ENCODE measurements at regions not wholly inside any gene's neighbourhood (a gene's known extent, or its start where the extent isn't known, plus 50 kb on each side); places are given as distances from the start of the nearest gene placed in this dataset.

GRCh38 chr6:79781916-79782315 lies 150.8 kb downstream of the SH3BGRL2 start:
- in situ Hi-C loops (cut with HindIII; ENCODE audit: low sequenced_read_pairs) = no loop called here

GRCh38 chr6:79780881-79781280 lies 149.8 kb downstream of the SH3BGRL2 start:
- in situ Hi-C loops (cut with HindIII; ENCODE audit: low sequenced_read_pairs) = no loop called here
- H3K4me3 ChIP-seq (ENCODE audit: low read depth, low read length) = no peak overlapping the region
- DNase-seq (ENCODE audit: low read depth) = no peak
- no peak for TF ChIP-seq CTCF (IDR thresholded peaks at IDR 0.05; ENCODE audit: low read depth, low read length, missing control alignments)

More at GRCh38 chr6:79781916-79782315, 150.8 kb downstream of the SH3BGRL2 start:
- H3K4me3 ChIP-seq (ENCODE audit: low read depth, low read length) = no peak overlapping the region
- DNase-seq (ENCODE audit: low read depth) = no peak
- no peak for TF ChIP-seq CTCF (IDR thresholded peaks at IDR 0.05; ENCODE audit: low read depth, low read length, missing control alignments)

- in situ Hi-C loops (cut with HindIII; ENCODE audit: low sequenced_read_pairs) = no loop called here
- no peak for TF ChIP-seq CTCF (IDR thresholded peaks at IDR 0.05; ENCODE audit: low read depth, low read length, missing control alignments)
- no peak for DNase-seq (ENCODE audit: low read depth)
- no peak overlapping the region for H3K4me3 ChIP-seq (ENCODE audit: low read depth, low read length)
Measured at GRCh38 chr6:79778816-79779215, 147.7 kb downstream of the SH3BGRL2 start.

GRCh38 chr6:79777713-79778579 lies 146.8 kb downstream of the SH3BGRL2 start:
- peak; percentile 99 for TF ChIP-seq CTCF (IDR thresholded peaks at IDR 0.05; ENCODE audit: low read depth, low read length, missing control alignments)
- in situ Hi-C loops (cut with HindIII; ENCODE audit: low sequenced_read_pairs) = no loop called here
- DNase-seq (ENCODE audit: low read depth) = peak; percentile 27
- H3K4me3 ChIP-seq (ENCODE audit: low read depth, low read length) = peak overlapping the region; percentile 25

- in situ Hi-C loops (cut with HindIII; ENCODE audit: low sequenced_read_pairs) = no loop called here
- TF ChIP-seq CTCF (IDR thresholded peaks at IDR 0.05; ENCODE audit: low read depth, low read length, missing control alignments) = no peak
- no peak for DNase-seq (ENCODE audit: low read depth)
- H3K4me3 ChIP-seq (ENCODE audit: low read depth, low read length) = no peak overlapping the region
Measured at GRCh38 chr6:79776076-79776475, 144.9 kb downstream of the SH3BGRL2 start.

- in situ Hi-C loops (cut with HindIII; ENCODE audit: low sequenced_read_pairs) = no loop called here
- DNase-seq (ENCODE audit: low read depth) = no peak
- TF ChIP-seq CTCF (IDR thresholded peaks at IDR 0.05; ENCODE audit: low read depth, low read length, missing control alignments) = no peak
- no peak overlapping the region for H3K4me3 ChIP-seq (ENCODE audit: low read depth, low read length)
Measured at GRCh38 chr6:79775222-79775621, 144.1 kb downstream of the SH3BGRL2 start.

Data from astrocyte of the cerebellum (primary cell).